Stimulated activated CD8-positive, alpha-beta memory T cell treated with anti-CD3 and anti-CD28 coated beads, Interleukin-4, amount 100 ng/mL, for 4 hours (primary cell): ENCODE measurements at regions not wholly inside any gene's neighbourhood (a gene's known extent, or its start where the extent isn't known, plus 50 kb on each side); places are given as distances from the start of the nearest gene placed in this dataset.
"Not testable (repeated sequence)": the region's sequence is repeated elsewhere in the genome, so short reads cannot be mapped to it uniquely, and the experiment has no call there.

Source experiments
- DNase-seq, 2 donors: peaks; one replicate each; pipeline ENCODE4 v3.0.0-alpha.2; 2020; ENCODE audit warnings: low read depth in 2 of 2, low spot score in 1 of 2

DNA sequence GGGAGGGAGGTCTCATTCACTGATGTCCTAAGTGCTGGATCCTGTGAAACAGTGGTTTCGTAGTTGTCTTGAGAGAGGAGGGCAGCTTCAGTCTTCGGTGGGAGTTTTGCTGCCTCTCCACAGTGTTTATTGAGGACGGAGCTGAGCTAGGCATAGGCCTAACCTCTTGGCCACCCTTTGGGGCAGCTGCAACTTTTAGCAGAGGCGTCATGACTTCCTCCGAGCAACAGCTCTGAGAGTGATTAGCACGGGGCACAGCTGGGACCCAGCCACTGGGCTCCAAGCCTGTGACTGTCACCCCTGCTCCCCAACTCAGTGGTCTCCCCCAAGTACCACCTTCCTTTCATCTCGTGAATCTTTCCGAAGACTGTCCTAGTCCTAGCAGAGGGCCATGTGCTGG, 139.9 kb upstream of the NCOR2 start:
- DNase-seq = no peak

DNA sequence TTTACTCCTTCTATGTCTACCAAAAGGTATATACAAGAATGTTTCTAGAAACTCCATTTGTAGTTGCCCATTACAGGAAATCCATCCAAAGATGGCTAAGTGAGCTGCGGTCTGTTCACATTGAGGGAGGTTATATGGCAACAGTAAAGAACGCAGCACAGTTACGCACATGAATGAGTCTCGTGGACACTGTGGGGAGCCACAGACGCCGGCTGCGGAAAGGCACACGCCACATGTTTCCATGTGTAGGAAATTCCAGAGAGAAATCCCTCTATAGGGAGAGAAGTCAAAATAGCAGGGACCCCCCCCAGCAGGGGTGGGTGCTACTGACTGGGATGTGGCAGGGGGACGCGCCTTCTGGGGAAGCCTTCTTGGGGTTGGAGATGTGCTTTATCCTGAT, 139.0 kb upstream of the NCOR2 start:
- no peak for DNase-seq

DNA sequence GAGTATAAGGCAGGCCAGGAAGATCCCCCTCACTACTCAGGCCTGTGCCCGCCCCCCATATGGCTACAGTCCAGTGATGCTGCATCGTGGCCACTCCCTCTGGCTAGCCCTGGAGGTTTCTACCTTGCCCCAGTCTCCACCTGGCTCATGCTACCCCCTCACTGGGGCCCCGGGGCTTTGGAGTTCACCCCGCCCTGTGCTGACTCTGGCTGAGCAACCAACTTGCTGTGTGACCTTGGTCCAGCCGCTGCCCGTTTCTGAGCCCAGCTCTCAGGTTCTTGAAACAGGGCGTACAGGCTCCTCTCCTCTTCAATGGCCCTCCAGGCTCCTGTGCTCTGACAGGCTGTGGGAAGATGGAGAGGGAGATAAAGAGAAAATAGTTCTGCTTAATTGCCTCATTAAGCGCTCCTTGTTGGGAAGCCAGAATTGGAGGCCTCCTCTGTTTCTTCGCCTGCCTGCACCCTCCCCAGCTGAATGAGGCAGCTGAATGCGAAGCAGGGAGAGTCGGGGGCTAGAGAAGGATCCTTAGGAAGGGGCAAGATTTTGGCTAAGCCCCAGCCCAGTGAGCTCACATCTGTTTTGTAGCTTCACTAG, 138.2 kb upstream of the NCOR2 start:
- DNase-seq = no peak

DNA sequence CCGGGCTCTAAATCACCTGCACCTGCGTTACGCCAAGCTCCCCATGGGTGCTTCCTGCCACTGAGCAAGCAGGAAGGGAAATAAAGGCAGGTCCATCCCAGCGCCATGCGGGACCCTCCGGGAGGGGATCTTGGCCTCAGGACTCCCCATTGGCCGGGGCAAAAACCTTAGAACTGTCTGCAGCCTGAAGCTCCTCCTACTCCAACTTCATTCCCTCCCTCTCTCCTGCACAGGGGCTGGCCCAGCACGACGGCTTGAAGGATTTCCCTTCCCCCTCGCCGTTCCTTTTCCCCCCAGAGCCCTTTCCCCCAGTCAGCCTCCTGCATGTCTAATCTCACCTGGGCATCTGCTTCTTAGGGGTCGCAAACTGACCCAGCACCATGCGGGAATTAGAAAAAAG, 137.2 kb upstream of the NCOR2 start:
- DNase-seq = no peak

DNA sequence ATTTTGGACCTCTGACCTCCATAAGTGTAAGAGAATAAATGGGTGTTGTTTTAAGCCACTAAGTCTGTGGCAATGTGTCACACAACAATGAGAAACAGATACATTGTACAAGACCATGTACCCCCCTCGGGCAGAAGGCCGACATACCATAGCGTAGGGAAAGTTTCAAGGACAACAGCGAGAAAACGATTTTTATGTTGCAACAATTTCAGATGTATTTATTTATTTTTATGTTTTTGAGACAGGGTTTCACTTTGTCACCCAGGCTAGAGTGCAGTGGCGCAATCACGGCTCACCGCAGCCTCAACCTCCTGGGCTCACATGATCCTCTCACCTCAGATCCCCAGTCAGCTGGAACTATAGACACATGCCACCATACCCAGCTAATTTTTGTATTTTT, 136.4 kb upstream of the NCOR2 start:
- DNase-seq = no peak

DNA sequence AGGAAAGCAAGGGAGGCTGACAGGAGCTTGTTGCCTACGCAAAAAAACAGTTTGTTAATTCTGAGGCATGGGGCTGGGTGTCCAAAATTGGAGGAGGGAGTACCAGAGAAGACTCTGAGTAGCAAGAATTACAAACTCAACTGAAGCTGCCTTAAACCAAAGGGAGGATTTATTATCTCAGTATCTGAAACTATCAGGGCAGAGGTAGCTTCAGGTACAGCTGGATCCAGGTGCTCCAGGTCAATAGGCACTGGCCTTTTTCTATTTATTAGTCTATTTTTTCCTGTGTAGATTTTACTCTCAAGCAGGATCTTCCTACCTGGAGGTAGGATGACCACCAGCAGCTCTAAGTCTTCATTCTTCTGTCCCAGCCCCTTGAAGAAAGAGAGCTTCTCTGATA, 135.3 kb upstream of the NCOR2 start:
- DNase-seq = no peak

DNA sequence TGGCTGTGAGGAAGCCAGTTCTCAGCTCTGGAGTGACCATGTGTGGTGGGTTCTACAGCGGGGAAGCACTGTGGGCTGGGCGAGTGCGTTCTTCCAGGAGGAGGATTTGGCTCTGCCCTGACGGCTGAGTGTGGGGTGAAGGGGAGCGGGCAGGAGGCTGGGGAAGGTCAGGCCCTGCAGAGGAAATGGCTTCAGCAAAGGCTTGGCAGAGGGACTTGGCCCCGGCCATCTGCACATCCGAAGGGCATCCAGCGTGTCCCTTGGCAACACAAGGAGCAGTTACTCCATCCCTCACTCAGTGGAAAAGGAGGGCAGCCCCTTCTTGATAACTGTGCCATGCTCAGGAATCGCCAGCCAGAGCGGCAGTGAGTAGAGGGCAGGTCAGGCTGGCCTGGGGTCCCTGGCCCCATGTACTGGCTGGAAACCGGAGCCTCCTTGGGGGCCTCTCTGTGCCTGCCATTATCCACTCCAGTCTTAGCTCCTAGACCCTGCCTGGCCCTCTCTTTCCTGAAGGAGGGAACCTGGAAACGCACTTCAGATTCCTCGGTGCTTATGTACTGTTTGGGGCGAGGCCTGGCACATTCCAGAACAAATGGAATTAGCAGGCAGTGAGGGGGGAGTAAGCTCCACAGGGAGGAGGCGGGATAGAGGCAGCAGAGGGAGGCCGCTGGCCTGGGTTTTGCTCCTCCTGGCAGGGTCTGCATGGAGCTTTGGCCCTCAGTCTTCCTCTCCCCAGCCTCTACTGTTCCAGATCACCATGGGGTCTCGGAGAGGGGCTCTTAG, 133.6 kb upstream of the NCOR2 start:
- no peak for DNase-seq

DNA sequence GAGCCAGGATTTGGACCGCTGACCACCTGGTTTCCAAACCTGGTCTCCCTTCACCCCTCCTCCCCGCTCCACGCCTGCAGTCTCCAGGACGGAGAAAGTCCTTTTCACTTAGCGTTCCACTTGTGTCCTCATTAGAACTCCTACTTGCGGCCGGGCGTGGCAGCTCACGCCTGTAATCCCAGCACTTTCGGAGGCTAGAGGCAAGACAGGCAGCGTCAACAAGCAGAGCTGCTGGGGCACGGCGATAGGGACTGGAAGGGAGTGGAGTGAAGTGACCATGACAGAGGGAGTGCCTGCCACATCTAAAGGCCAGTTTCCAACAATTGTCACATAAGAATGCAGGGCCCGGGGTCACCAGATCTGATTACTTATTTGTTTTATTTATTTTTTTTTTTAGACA, 132.5 kb upstream of the NCOR2 start:
- no peak for DNase-seq

DNA sequence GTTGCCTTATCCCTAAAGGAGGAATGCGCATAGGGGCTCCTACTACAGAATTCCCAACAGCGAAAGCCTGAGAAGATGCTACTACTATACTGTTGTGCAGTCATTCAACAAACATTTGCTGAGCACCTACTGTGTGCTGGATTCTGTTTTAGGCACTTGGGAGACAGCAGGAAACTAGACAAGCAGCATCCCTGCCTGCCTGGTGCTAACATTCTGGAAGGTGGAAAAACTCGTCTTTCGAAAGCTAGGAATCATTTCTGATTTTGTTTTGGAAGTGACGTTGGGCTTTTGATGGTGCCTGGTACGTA, 131.5 kb upstream of the NCOR2 start:
- no peak for DNase-seq

DNA sequence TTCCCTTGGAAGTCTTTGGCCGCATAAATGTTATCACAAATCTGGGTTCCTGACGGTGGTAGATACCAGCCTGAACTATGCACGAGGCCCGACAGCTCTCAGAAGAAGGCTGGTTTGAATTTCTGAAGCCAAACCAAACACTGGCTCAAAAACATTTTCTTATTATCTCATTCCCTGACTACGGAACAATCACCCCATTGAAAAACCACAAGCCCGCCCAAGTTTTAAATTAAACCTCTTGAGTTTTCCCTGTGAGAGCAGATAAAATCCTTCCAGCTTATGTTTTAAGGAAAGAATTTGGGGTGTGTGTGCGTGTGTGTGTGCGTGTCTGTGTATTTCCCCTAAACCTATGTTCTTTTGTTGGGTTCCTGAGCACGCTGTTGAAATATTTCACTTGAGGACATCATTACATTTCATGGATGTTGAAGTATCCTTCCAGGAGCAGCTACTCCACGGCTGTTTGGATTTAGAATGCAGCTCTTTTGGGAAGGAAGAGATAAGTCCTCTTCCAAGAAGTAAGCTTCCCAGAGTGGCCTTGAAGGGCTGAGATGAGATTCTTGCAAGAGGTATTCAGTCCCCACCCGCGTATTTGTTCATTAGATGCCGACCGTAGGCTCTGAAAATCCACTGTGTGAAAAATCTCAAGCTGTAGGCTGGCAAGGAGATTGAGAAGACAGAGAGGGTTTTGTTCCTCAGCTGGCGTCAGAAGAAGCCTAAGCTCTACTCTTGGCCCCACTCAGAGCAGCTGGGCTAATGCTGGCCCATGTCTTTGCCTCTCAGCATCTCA, 131.0 kb upstream of the NCOR2 start:
- DNase-seq = no peak

DNA sequence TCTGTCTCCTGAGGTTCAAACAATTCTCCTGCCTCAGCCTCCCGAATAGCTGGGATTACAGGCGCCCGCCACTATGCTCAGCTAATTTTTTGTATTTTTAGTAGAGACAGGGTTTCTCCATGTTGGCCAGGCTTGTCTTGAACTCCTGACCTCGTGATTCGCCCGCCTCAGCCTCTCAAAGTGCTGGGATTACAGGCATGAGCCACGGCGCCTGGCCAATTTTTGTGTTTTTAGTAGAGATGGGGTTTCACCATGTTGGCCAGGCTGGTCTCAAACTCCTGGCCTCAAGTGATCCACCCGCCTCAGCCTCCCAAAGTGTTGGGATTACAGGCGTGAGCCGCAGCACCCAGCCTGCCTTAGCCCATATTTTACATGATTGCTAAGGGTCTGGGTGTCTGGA, 130.3 kb upstream of the NCOR2 start:
- not testable (repeated sequence) for DNase-seq

DNA sequence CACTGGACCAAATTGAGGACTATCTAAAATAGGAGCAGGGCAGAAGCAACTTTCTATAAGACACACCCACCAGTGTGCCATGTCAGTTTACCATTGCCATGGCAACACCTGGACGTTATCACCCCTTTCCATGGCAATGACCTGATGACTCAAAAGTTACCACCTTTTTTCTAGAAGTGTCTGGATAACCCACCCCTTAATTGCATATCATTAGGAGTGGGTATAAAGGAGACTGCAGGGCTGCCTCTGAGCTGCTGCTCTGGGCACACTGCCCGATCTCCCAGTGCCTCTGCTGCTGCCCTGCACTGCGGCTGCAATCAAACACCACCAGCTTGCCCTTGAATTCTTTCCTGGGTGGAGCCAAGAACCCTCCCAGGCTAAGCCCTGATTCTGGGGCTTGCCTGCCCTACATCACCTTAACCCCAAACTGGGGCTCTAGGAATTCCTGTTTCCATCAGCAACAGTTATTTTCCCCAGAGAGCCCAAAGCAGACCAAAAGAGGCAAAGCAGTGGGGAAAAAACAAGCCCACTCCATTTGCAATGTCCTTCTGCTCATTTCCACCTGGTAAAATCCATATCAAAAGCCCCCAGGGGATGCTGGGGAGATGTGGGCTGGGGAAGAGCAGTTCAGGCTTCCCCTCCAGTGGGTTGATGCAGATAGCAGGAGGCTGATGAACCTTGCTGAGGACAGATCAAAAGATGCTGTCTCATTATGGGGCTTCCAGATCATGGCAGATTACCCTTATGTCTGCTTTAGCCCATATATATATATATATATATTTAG, 129.5 kb upstream of the NCOR2 start:
- no peak for DNase-seq

DNA sequence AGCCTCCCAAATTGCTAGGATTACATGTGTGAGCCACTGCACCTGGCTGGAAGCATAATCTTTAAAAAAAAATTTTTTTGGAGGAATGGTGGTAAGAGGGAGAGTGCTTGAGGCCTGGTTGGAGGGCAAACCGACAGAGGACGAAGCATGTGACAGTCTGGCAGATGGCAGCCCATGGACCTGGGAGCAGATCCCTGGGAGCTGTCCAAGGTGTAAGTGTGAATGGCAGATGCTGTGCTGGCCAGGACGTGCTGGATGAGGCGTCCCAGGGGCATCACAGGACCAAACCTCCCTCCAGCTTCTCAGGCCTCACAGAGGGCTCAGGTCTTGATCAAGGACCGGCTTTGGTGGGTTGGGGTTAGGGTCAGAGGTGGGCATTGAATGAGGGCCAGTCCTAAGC, 128.4 kb upstream of the NCOR2 start:
- no peak for DNase-seq

DNA sequence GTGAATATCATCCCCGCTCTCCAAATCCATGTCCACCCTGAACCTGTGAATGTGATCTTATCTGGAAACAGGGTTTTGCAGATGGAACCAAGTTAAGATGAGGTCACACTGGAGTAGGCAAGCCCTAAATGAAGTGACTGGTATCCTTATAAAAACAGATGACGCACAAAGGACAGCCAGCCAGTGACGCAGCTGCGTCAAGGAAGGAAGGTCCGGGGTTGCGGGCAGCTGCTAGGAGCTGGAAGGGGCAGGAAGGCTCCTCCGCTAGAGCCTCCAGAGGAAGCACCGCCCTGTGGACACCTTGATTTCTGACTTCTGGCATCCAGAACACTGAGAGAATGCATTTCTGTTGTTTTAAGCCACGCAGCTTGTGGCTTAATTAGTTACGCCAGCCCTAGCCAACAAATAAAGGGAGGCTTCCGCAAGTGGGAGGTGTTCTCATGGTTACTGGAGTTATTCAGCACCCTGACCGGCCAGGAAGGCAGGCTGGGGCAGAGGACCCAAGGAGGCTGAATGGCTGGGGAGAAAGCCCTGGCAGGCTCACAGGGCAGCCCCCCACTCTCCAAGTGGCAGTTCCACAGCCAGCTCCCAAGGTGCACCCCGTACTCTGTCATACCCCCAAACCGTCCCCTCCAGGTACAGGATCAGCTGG, 127.6 kb upstream of the NCOR2 start:
- DNase-seq = no peak

DNA sequence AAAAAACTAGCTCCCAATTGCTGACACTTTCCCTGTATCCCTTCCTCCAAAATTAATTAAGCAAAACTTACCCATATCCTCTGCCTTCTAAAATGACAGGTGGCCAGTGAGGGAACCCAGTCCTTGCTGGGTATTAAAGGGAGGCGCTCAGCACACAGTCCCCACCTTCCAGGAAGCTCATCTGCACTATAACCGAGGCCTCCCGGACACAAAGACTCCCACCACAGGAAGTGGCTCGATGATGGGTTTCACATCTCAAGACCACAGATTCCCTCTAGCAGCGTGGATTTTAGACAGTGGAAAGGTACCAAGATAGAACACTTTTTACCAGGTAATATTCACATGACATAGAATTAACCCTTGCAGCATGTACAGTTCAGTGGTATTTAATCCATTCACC, 126.8 kb upstream of the NCOR2 start:
- DNase-seq = no peak

DNA sequence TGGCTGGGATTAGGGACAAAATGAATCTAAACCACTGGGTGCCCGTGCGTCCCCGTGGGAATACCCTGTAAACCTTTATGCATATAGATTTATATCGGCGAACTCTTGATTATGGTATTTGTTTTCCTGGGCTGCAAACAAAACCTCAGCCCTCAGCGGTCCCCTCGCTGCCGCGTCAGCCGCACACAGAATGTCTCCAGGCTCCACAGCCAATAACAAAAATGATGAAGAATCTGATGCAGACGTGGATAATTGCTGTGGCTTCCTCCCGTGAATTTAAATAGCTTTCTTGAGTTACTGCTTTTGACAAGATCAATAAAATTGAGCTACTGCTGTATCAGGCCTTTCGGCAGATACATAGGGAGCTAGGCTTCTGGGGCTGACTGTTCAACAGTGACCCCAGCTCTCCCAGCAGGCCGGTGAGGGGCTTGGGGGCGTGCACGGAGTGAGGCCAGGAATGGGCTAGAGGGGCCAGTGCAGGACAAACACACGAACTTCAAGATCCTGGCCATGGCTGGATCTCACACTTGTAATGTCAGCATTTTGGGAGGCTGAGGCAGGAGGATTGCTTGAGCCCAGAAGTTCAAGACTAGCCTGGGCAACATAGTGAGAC, 125.8 kb upstream of the NCOR2 start:
- no peak for DNase-seq

DNA sequence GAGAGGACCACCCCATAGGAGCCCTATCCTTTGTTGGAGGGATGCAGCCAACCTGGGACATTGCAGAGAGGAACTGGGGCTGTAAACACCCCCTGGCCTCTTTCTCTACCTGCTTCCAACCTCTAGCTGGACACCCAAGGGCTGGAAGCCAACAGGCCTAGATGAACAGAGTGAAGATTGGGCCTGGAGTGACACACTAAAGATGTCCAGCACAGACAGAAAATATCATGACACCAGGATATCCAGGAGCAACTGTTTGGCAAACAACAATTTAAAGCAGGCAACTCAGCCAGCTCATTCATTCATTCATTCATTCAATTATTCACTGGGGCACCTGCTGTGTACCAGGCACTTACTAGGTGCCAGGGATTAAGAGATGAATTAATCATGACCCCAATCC, 125.0 kb upstream of the NCOR2 start:
- no peak for DNase-seq

DNA sequence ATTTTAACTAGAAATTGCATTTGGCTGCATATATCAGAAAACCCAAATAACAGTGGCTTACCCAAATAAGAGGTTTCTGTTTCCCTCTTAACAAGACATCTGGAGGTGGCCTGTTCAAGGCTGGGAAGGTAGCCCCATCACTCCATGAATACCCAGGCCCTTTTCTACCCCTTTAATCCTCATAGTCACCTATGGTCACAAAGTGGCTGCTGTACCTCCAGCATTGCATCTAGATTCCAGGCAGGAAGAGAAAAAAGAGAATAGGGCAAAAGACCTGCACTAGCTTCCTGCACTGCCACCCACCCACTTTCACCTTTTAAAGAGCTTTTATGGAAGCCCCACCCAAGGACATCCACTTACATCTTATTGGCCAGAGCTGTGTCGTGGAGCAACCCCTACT, 124.0 kb upstream of the NCOR2 start:
- DNase-seq = no peak

DNA sequence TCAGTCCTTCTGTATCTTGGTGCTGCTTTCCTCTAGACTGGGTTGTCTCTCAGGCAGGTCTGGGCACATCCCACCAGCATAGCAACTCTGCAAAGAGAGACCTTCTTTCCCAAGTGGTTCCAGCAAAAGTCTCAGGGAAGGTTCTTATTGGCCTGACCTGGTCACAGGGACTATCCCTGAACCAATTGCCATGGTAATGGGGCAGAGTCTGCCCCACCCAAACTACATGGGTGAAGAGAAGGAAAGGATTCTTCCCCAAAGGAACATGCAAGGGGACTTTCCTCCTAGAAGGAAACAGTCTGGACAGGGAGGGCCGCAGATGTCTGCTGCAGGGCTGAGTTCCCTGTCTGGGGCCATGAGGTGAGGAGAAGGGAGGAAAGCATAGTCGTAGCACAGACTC, 122.2 kb upstream of the NCOR2 start:
- no peak for DNase-seq

DNA sequence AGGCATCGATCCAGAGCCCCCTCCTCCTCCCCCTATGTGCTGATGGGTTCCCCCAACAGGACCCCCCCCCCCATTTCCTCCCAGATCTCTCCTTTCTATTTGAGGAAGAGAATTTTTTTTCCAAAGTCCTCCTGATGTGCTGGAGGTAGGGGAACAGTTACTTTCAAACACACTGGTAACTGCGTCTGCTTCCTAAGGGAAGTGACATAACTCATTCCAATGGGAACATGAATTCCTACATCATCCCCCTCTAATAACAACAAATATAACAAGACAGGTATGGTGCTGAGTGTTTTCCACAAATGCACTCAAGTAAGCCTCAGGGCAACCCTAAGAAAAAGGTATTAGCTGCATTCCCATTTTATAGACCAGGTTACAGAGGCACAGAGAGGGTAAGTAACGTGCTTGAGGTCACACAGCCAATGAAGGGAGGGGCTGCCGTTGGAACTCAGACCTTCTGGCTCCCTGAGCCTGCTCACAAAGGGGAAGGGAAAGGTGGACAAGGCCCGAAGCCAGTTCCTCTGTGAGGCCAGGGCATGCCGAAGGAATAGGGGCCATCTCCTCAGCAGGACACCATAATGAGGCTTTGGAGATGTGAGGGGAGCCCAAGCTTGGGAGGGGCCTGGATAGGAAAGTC, 121.1 kb upstream of the NCOR2 start:
- DNase-seq = no peak
